ENCODE measurements at regions not wholly inside any gene's neighbourhood (a gene's known extent, or its start where the extent isn't known, plus 50 kb on each side); places are given as distances from the start of the nearest gene placed in this dataset.

DNA sequence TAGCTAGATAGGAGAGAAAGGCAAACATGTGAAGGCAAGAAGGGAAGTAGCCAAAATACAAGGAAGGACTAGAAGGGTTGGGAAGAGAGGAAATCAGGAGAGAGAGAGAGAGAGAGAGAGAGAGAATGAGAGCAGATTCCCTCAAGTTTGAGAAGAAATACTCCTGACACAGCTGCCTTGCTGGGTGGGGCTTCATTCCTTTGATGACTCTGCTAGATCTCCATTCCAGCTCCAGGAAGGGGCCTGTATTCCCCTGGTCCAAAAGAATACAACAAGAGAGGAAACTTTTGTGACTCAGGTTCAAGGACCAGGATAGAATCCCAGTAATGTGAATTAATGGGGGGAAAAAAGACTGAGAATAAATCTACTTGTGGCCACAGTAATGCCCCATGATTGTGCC lies 62.9 kb upstream of the SPON1 start:
- H3K4me1 ChIP-seq (replicated peaks in 1 of 2), result peaks cover 19 to 24% of the 10 kb centered on the region in 2 donors
- H3K27ac ChIP-seq, result no peak overlapping the region
- ATAC-seq (replicated peaks in 6 of 8), result peak in 2 of 8 experiments; percentile 92
- no peak overlapping the region for H3K4me3 ChIP-seq
- in situ Hi-C loops (cut with MboI; ENCODE audit: low pct_unique_long_range_greater_than_20kb in 2 of 9, low sequenced_read_pairs in 9 of 9, unreplicated experiment in 9 of 9), result no loop called here

GRCh38 chr11:13902523-13902922 lies 60.0 kb upstream of the SPON1 start:
- Histone ChIP-seq H3K4me3 (no peak overlapping the region), H3K4me1 (replicated peaks in 1 of 2) (peaks cover 30 to 42% of the 10 kb centered on the region in 2 donors), H3K27ac (peak overlapping the region in 1 of 2 donors; percentile 12)
- peak in 3 of 8 experiments; percentile 16 to 37 (median 19) for ATAC-seq (replicated peaks in 6 of 8)
- in situ Hi-C loops (cut with MboI; ENCODE audit: low pct_unique_long_range_greater_than_20kb in 2 of 9, low sequenced_read_pairs in 9 of 9, unreplicated experiment in 9 of 9), result no loop called here
- 0 to 96% (median 28%) methylated on average over 2 to 5 of the region's 5 CpGs; no CpG with 5 or more reads in 2 of the 10 experiments for WGBS, 10 experiments

GRCh38 chr11:13905137-13905781 lies 57.3 kb upstream of the SPON1 start:
- WGBS, 10 experiments, result 0 to 40% (median 2%) methylated on average over 1 to 3 of the region's 3 CpGs; no CpG with 5 or more reads in 2 of the 10 experiments
- ATAC-seq (replicated peaks in 6 of 8), result peak in 5 of 8 experiments; percentile 40 to 93 (median 90)
- in situ Hi-C loops (cut with MboI; ENCODE audit: low pct_unique_long_range_greater_than_20kb in 2 of 9, low sequenced_read_pairs in 9 of 9, unreplicated experiment in 9 of 9), result no loop called here
- Histone ChIP-seq H3K4me1 (replicated peaks in 1 of 2) (peaks cover 27 to 42% of the 10 kb centered on the region in 2 donors), H3K27ac (no peak overlapping the region), H3K4me3 (no peak overlapping the region)

GRCh38 chr11:13907678-13908077 lies 54.8 kb upstream of the SPON1 start:
- no peak for ATAC-seq (replicated peaks in 6 of 8)
- H3K27ac ChIP-seq, result no peak overlapping the region
- in situ Hi-C loops (cut with MboI; ENCODE audit: low pct_unique_long_range_greater_than_20kb in 2 of 9, low sequenced_read_pairs in 9 of 9, unreplicated experiment in 9 of 9), result no loop called here
- H3K4me3 ChIP-seq, result no peak overlapping the region
- WGBS, 10 experiments, result 8 to 97% (median 69%) methylated on average over 1 to 4 of the region's 4 CpGs
- peaks cover 22 to 38% of the 10 kb centered on the region in 2 donors for H3K4me1 ChIP-seq (replicated peaks in 1 of 2)

DNA sequence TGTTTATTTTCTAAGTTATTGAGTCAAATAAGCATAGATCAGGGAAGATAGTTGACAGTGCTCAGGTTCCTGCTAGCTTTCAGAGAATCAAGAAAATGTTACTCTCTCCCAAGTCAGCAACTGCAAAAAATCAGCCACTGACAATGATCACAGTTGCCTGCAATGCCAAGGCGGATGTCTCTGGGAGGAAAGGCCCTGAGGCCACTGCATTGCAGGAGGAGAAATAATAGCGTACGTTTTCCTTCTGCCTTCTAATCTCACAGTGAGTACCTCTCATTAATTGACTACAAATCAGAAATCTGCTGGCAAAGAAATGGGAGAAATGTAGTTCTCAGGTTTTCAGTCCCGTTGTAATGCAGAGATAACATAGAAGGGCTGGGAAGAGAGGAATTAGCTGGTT lies 54.0 kb upstream of the SPON1 start:
- H3K27ac ChIP-seq, result no peak overlapping the region
- WGBS, 10 experiments, result 0 to 92% (median 80%) methylated on average over 1 to 4 of the region's 4 CpGs; no CpG with 5 or more reads in 1 of the 10 experiments
- in situ Hi-C loops (cut with MboI; ENCODE audit: low pct_unique_long_range_greater_than_20kb in 2 of 9, low sequenced_read_pairs in 9 of 9, unreplicated experiment in 9 of 9), result no loop called here
- H3K4me3 ChIP-seq, result no peak overlapping the region
- ATAC-seq (replicated peaks in 6 of 8), result peak in 1 of 8 experiments; percentile 79
- H3K4me1 ChIP-seq (replicated peaks in 1 of 2), result peaks cover 16 to 29% of the 10 kb centered on the region in 2 donors

Measured in motor neuron (in vitro differentiated cells).